ENCODE measurements at regions not wholly inside any gene's neighbourhood (a gene's known extent, or its start where the extent isn't known, plus 50 kb on each side); places are given as distances from the start of the nearest gene placed in this dataset.

DNA sequence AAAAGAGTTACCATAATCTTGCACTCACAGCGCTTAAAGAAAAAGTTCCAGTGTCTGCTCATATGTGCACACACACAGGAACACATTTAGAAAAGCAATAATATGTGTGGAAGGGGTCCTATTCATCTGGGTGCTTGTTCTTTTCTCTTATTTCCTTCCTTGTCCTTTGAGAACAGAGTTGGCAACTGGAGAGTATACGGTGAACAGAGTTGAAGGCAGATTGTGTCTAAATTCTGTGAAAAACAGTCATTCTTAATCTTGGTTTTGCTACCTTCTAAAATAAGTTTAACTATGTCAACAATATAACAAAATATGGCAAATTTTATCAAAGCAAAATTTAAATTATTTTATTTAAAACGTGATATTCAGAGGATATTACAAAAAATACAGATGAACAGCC, 365.1 kb upstream of the NOCT start:
- TF ChIP-seq, protein P1, sequence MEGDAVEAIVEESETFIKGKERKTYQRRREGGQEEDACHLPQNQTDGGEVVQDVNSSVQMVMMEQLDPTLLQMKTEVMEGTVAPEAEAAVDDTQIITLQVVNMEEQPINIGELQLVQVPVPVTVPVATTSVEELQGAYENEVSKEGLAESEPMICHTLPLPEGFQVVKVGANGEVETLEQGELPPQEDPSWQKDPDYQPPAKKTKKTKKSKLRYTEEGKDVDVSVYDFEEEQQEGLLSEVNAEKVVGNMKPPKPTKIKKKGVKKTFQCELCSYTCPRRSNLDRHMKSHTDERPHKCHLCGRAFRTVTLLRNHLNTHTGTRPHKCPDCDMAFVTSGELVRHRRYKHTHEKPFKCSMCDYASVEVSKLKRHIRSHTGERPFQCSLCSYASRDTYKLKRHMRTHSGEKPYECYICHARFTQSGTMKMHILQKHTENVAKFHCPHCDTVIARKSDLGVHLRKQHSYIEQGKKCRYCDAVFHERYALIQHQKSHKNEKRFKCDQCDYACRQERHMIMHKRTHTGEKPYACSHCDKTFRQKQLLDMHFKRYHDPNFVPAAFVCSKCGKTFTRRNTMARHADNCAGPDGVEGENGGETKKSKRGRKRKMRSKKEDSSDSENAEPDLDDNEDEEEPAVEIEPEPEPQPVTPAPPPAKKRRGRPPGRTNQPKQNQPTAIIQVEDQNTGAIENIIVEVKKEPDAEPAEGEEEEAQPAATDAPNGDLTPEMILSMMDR (IDR thresholded peaks at IDR 0.05) = no peak
- no peak for TF ChIP-seq POLR2AphosphoS5 (IDR thresholded peaks at IDR 0.05)
